GM21360 (cell line): ENCODE measurements at regions not wholly inside any gene's neighbourhood (a gene's known extent, or its start where the extent isn't known, plus 50 kb on each side); places are given as distances from the start of the nearest gene placed in this dataset.

ENCODE experiments used
- ATAC-seq: cut with Tn5 transposase; IDR thresholded peaks from one replicate; pipeline ENCODE4 v1.9.1; 2021; ENCODE audit warnings: mild to moderate bottlenecking, moderate library complexity; ENCODE audit not compliant: unreplicated experiment

DNA sequence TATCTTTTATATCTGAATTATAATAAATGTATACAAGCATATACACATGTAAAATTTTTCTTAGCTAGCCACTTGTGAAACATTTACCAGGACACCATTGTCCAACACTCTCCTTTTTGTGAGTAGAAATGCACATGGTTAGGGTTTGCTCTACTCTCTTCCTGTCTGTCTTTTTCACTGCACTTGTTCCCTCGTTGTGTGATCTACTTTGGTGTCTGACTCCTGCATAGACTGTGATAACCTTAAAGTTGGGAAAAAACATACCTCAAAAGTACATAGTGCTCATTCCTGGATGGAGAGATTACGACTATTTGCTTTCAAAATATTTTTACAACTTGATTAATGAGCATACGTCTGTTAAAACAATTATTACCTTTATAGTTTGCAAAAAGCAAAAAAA, 294.1 kb upstream of the FLRT2 start:
- no peak for ATAC-seq

GRCh38 chr14:85236296-85236695, 293.6 kb upstream of the FLRT2 start:
- ATAC-seq: no peak

DNA sequence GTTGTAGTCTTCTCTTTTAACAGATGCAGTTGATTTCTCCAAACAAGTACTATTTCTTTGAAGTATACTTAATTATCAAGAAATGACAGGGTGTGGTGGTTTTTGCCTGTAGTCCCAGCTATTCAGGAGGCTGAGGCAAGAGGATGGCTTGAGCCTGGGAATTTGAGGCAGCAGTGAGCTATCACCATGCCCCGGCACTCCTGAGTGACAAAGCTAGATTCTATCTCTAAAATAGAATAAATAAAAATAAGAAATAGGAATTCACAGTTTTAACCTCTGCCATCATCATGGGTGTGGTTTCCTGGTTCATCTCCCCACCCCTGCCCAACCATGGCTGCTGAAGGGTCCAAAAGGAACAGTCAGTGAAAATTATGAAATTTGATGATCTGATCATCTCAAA, 290.2 kb upstream of the FLRT2 start:
- no peak for ATAC-seq

- no peak for ATAC-seq
Observed at GRCh38 chr14:85241022-85241855, 288.7 kb upstream of the FLRT2 start.

GRCh38 chr14:85242666-85243065, 287.3 kb upstream of the FLRT2 start:
- ATAC-seq: no peak

- ATAC-seq: no peak
Observed at GRCh38 chr14:85243321-85243720, 286.6 kb upstream of the FLRT2 start.

DNA sequence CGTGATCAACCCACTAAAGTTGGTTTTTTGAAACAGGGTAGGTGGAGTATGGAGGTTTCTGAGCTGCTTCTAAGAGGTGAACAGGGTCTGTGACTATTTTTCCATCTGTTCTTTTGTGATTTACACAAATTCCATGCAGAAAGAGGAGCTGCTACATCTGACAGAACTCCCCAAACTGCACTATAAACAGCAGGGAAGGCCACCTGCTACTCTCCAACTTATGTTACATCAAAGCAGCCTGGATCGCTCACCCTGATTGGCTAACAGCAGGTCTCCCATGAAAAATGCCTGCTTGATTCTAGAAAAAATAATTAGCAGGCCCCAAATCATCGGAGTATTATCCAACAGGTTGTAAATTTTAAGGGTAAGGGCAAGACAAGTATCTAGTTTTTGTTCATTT, 282.9 kb upstream of the FLRT2 start:
- ATAC-seq: no peak

DNA sequence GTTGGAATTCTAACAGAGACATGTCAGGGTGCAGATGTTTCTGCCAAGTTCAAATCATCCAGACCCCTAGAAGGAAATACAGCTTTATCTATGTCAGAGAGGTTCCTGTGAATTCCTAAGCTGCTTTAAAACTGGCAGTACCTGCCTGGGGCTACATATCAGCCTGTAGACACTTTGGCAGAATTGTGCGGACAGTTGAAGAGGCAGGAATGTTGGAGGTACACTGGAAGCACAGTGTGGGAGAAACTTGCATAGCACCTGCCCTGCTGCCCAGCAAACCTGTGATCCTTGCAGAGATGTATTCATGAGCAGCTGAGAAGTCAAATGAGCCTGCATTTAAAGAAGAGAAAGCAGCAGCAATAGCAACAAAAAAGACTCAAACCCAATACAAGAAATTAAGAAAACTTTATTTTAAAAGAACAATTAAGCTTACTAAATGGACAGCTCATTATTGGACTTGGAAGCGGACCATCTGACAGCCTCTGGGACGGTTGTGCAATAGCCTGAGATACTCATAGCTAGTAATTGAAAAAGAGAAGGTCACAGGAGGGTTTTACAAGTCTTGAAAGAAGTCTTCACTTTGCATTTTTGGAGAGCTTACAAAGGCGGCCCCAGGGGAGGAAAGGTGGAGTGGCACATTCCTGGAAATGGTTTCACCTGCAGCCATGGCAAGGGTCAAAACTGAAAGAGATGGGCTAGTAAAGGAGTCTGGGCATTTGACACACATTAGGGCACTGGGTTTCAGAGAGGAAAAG, 280.9 kb upstream of the FLRT2 start:
- ATAC-seq: no peak

GRCh38 chr14:85250414-85251189, 279.3 kb upstream of the FLRT2 start:
- ATAC-seq: no peak

DNA sequence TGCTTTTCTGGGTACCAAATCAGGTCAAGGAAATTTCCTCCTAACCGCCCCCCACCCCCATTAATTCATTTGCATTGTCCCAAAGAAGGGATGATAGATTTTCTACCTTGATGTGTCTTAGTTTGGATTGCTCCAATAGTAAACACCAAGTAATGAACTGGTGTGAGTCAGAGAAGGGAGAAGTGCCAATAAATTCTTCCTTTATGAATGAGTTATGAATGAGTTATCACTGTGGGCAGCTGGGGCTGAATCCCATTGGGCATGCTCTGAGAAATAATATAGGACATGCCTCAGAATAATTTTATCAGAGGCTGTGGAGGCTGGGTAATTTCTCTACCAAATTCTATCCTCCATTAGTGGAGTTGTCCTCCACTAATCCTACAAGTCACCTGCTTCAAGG, 277.9 kb upstream of the FLRT2 start:
- no peak for ATAC-seq

- ATAC-seq: no peak
Observed at GRCh38 chr14:85254711-85255110, 275.2 kb upstream of the FLRT2 start.

- no peak for ATAC-seq
Observed at GRCh38 chr14:85257287-85257686, 272.7 kb upstream of the FLRT2 start.

GRCh38 chr14:85263916-85264675, 265.8 kb upstream of the FLRT2 start:
- ATAC-seq: no peak

DNA sequence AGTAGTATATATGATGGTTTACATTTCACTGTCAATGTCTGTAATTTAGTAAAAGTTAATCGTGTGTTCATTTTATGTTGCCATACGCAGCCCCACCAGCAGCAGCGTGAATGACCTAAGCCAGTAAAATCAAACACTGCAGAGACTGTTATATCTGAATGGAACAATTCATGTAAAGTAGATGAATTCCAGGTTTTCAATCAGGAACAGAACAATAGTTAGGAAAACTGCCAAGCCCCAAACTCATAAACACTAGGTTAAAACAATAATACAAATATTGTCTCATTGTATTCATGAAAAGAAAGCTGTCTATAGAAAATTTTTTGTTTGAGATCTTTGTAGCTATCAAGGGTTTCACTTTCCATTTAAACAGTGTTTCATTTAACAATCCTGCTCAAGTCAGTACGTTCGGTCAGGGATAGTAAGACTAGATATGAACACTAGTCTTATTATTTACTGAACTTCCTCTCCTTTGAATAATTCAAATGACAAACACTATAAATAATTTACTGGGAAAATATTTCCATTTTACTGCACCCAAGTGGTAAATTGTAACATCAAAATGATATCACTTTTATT, 256.8 kb upstream of the FLRT2 start:
- ATAC-seq: no peak

DNA sequence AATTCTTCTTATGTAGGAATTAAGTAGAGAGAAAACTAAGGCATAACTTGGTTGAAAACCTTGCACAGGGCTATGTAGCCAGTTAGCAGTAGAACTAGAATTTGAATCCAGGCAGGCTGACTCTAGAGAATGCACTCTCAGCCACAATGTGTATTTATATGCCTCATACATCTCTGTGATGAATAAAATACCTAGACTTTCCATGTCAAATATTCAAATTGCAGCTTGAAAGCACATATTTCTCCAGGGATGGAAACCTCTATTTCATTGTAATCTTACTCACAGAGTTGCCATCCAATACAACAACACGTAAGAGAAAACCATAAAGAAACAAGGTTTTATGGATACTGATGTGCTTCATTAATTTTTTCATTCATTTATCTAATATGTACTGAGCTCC, 256.0 kb upstream of the FLRT2 start:
- no peak for ATAC-seq

DNA sequence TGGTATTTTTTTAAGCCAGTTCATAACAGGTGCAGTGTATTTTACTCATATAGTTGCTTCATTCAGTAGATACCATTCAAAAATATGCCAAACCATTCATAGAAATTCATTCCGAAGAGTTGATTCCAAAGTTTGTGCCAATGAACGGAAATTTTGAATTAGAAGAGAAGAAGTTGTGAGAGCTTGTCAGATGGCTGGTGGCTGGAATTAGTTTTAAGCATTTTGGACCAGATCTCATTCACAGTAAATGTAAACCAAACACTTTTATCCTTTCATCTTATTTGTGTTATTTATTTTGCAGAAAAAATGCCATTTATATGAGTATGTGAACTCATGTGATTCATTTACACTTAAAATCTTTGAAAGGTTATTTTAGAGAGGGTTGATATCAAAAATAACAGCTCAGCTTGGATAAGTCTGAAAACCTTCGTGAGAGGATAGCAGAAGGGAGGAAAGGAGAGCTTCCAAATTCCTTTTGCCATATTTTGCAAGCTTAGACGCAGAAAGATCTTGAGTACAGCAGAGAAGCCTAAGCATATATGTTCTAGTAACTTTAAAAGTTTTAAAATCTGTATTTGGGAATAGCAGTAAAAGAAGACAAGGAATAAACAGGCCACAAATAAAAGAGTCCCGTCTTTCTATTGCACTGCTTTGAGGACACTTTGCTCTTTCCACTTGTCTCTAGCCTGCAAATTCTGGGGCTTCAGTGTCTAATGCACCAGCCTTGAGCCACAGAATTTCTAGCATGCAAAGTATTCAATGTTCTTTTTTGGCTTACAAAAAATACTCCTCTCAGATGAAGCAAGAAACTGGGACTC, 253.6 kb upstream of the FLRT2 start:
- no peak for ATAC-seq

- ATAC-seq: no peak
Observed at GRCh38 chr14:85276979-85277228, 253.0 kb upstream of the FLRT2 start.

DNA sequence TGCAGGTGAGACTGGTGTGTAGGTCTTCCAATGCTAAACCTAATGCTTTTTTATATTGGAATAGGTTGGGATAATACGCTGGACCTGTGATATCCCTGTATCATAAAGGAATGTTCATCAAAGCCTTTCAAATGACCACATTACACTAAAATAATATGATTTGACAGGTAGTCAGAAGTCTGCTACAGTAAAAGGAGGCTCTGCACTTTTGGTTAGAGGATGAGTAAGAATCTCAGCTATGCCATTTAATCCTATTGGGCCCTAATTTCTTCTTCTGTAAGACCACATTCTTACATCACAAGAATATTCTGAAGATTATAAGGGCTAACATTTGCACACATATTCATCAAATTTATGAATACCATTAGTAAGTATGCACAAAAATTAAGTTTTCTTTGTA, 250.5 kb upstream of the FLRT2 start:
- no peak for ATAC-seq

GRCh38 chr14:85280074-85280473, 249.9 kb upstream of the FLRT2 start:
- ATAC-seq: no peak

GRCh38 chr14:85281921-85282320, 248.0 kb upstream of the FLRT2 start:
- ATAC-seq: no peak
